ENCODE measurements at regions not wholly inside any gene's neighbourhood (a gene's known extent, or its start where the extent isn't known, plus 50 kb on each side); places are given as distances from the start of the nearest gene placed in this dataset.
"Not testable (repeated sequence)": the region's sequence is repeated elsewhere in the genome, so short reads cannot be mapped to it uniquely, and the experiment has no call there.

DNA sequence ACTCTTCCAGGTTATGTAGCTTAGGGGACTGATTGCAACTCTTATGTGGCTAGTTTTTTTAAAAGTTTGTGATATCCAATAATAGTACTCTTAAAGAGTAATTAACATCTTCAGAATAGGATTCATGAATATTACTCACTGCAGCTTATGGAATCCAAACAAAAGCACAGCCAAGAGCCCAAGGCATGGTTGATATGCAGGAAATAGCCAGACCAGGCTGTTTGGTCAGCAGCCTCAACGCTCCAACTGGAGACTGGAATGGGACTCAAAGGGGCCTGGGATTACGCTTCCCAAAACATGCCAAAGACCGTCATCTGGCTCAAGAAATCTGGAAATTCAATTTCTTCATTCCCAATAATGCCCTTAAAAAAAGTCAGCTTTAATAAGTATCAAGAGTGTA, 268.6 kb downstream of the SEC61B start:
- no peak for DNase-seq

DNA sequence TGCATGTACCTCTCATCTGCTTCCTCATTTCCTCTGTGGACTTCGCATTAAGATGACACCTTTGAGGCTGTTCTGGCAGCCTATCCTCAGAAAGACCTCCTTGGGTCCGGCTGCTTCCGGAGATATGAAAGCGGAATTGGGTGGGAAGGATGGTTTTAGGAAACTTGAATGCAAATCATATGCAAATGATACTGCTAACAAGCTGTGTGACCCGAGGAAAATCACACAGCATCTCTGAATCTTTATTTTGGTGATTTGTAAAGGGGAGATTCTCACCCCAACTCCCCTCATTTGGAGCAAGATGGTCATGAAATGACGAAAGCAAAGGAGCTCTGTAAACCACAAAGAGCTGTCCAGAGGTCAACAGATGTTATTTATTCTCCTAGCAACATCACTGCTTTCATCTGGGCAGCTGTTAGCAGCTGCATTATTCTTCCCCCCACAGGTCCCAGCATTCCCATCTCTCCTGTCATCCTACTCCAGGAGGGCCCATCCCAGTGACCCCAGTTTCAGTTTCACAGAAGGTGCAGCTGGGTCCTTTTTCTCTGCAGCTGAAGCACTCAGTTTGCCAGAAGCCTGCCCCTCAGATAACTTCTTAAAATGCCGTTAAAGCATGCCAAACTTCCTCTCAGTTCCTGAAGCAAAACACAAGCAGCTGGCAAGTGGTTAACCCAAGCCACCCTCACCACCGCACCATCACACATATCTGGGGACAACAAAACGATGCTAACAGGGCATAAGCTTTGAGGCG, 269.5 kb downstream of the SEC61B start:
- DNase-seq, result peak; percentile 52

DNA sequence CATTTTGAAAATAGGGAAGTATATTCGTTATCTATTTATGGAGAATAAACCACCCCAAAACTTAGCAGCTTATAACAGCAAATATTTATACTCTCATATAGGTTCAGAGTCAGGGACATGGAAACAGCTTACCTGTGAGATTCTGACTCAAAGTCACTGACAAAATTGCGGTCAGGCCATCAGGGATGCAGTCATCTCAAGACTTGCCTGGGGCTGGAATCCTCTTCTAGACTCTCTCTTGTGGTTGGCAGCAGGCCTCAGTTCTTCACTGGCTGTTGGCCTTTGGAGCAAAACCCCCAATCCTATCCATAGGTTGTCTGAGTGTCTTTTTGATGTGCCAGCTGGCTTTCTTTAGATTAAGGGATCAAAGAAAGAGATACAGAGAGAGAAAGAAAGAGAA, 275.6 kb downstream of the SEC61B start:
- DNase-seq, result no peak

DNA sequence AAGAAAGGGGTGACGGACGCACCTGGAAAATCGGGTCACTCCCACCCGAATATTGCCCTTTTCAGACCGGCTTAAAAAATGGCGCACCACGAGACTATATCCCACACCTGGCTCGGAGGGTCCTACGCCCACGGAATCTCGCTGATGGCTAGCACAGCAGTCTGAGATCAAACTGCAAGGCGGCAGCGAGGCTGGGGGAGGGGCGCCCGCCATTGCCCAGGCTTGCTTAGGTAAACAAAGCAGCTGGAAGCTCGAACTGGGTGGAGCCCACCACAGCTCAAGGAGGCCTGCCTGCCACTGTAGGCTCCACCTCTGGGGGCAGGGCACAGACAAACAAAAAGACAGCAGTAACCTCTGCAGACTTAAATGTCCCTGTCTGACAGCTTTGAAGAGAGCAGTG, 276.9 kb downstream of the SEC61B start:
- not testable (repeated sequence) for DNase-seq

DNA sequence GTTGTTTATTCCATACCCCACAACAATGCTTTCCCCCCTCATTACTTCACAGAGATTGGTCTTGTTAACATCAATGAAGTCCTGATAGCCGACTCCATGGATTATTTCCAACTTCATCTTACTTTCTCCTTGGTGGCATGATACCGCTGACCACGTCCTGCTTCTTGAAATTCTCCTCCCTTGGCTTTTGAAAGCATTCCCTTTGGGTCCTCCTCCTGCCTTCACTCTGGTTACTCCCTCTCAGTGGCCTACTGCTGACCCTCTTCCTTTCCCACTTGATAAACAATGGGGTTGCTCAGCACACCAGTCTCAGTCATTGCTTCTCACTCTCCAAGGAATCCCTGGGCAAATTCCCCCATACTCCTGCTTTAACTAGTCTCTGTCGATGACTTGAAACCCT, 283.9 kb downstream of the SEC61B start:
- DNase-seq, result no peak

DNA sequence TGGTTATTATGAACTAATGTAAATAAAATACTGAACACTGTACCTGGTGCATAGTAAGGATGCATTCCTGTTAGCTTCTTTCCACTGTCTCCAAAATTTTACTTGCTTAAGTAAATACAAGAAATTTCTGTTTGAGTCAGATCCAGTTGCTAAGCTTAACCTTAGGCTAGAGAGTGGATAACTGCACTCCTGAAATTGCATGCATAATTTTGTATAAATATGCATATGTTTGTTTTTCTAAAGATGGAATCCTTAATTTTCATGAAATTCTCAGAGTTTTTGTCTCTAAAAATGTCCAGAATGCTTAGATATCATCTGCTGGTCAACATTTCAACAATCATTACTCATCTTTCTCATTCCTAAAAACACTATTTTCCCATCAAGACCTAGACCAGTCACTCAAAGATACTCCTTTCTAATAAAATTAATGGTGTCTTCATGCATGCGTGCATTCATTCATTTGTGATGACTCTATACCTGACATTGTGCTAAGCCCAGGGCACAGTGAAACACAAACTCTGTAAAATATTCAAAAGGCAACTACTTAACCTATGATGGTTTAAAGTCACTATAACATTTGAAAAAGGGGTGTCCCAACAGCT, 284.8 kb downstream of the SEC61B start:
- DNase-seq, result no peak

DNA sequence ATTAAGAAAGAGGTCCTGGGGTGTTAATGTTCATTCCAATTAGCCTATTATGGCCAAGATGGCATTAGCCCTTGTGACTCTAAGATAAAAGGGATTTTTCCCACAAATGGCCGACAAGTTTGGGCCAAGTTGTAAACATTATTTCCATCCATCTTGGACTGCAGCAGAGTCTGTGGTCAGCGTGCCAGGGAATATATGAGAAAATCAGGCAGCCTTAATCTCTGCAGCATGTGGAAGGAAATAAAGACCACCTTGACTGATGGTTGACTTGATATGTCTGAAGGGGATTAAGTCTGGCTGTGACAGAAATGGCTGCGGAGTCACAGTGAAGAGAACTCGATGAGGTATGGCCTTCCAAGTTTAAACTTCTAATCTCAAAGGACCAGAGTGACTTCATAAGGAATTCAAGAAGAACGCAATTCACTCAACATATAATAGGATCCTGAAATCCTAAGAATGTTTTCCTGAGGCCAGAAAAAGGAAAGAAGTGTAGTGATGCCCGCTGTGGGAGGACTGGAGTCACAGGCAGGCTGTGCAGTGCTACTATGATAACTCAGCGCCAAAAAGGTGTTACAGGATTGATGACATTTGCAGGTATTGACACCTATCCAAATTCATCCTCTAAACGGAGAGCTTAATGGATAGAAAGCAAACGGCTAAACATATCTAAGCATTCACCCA, 287.1 kb downstream of the SEC61B start:
- peak; percentile 35 for DNase-seq

DNA sequence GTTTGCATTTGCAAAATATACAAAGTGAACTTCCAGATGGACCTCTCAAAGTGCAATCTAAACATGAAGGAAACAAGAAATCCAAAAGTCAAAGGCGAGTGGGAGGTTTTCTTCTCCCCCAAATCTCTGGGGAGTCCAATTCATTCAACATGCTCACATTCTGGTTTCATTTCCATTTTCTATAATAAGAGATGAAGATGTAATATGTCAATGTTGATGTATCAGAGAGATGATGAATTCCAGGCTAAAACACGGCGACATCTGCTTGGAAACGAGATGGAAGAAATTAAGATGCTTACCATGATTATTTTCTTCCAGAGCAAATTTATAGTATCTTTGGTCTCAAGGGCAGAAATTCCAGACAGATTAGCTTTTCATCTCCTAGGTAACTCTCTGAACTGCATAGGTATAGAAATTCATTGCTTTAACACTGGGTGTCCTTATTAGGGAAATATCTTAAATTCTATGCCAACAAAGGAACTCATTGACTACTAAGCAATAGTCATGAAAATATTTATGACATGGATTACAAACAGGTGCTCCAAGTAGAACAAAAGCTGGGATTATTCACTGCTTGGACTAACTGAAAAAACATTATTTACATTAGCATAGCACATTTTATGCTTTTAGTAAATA, 287.9 kb downstream of the SEC61B start:
- no peak for DNase-seq

DNA sequence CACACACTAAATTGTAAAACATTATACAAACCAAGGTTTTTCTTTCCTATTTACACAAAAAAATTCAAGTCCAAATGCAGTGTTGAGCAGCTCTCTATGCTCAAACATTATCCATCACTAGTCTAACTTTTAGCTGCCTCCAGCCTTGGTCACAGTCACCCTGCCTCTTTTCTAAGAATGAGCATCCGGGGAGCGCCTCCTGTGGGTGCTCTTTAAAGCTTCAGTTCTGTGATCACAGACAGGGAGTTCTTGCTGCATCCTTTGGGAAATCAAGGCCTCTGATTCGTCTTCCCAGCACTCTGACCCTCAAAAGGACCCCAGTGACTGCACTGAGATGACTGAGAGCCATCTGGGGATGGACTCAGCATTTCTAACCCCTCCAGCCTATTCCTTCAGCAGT, 289.6 kb downstream of the SEC61B start:
- DNase-seq, result no peak

DNA sequence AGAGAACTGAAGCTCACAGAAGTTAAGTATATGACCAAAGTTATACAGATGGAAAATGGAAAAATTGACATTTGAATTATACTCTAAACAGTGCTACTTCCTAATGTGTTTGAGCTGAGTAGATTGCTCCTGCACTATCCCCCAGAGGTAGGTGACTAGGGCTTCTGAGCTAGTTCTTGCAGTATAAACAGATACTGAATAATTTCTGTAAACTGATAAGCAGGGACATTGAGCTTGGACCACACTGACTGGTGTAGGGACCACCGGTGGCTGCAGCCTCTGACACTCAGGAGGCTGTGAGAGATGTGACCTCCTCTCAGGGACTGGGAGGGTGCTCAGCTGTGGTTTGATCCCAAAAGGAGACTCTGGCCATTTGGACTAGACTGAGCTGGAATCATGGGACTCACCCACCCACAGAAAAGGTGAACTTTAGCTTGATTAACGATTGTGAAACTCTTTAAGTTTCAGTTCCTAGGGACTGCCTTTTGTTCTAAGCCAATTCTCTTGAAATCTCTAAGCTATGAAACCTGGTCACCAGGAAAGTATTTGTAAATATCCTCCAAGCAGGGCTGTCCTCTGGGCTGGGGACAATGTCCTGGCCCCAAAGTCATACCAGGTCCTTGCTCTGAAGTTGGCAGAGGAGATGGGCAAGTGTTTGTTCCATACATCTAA, 291.5 kb downstream of the SEC61B start:
- no peak for DNase-seq

DNA sequence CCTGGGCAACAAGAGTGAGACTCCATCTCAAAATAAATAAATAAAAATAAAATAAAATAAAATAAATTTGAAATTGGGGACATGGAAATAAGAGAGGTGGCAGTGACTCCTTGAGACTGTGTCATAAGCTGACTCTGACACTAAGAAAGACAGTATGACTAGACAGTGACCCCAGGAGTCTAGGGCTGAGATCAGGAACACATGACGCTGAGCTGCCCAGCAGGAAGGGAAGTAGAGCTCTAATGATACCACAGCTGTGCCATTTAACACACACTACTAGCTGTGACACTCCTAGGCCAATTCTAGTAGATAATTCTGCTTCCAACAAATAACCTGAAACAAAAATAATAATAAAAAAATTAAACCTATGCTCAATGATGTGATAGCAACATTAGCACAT, 293.0 kb downstream of the SEC61B start:
- no peak for DNase-seq

DNA sequence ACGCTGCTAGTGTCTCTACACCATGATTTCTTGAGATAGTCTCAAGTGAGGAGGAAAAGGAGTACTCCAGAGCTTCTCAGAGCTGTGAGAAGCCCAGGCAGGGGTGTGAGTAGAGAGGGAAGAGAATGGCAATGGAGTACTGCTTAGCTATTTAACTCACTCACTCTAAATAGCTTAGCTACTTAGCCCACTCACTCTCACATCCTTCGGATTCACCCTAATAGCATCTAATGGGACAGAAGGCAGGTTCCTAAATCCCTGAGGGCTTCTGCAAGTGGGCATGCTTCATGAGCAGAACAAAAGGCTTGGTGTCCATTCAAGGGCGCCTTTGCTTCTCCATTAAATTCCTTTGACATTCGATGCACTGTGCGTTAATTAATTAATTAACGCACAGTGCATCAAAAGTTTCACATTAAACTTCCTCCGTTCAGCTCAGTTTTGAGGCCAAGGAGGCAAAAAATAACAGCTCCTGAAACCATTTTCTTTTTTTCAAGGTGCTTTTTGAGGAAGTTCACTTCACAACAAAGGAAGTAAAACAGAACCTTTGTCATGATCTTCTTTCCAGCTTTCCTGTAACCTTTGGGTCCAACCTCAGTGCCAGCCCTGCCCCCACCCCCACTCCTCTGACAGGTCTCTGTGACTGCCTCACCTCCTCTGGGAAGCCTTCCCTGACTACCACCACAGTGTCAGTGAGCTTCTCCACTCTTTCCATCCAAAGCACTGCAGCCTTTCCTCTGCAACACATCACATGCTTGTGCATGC, 294.0 kb downstream of the SEC61B start:
- no peak for DNase-seq

DNA sequence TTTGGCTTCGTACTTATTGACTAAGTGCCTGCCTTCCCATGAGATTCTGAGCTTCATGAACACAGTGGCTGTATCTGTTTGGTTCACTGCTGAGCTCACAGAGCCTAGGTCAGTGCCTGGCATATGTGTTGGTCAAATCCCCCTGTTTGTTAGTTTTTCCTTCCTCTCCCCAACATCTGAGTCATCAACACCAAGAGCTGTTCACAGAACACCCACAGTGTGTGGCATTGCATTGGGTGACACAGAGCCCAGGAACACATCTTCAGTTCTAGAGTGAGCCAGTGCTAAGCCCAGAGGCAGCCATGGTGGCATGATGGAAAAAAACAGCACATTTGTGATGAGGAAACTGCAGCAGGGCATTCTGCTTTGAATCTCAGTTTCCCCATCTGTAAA, 294.6 kb downstream of the SEC61B start:
- DNase-seq, result no peak

DNA sequence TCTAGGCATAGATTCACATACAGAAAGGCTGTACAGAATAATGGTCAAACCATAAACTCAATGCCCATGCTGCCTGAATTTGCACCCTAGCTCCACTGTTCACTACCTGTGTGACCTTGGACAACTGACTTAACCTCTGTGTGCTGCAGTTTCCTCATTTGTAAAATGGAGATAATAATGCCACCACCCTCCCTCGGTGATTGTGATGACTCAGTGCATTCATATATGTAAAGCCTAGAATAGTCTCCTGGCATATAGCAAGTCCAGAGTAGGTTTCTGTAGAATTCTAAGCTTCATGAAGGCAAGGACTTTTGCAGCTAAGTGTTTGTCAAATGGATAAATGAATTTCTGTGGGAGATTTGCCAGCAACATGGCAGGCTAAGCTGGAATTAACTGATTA, 297.8 kb upstream of the NR4A3 start:
- DNase-seq, result no peak

DNA sequence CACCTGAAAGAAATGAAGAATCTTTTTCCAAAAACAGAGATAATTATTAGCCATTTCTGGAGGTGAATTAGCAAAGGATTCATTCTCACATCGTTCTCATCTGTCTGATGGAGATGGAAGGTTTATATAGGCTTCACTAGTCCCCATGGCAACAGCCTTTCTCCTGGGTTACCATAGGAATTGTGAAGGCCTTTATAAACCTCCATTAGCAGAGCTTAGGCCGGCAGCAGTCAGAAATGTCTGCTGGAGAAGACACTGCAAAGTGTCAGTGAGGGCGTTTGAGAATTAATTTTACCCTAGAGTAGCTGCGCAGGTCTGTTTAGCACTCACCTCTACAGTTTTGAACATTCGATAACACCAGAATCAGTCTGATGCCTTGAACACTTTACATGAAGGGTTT, 290.4 kb upstream of the NR4A3 start:
- DNase-seq, result no peak

DNA sequence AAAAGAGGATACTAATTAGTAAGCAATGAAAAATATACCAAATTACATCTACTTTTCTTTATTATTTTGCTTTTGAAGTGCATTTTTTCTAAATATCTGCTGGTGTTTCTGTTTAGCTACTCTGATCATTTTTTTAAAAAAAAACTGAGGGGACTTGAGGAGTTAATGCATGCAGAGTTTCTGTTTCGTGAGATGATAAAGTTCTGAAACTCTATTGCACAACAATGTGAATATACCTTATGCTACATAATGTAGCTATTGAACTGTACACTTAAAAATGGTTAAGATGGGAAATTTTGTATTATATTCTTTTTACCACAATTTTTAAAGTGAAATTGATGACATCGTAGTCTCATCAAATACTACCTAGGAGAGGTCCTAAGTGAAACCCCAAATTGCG, 288.3 kb upstream of the NR4A3 start:
- DNase-seq, result no peak

DNA sequence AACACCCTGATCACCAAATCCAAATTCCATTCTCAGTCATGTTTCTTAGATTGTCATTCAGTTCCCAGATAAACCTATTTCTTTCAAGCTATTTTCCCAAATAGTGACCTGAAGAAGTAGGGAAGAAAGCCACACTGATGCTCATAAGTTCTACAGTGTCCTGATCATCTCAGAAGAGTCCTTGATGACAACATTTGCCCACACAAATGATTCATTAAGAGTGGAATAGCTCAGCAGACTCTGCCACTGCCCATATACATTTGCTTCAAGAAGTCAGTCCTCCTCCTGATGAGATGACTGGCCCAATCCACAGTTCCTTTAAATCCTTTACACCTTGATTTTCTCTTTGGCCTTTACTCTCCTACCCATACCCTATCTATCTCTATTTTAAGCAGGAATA, 283.7 kb upstream of the NR4A3 start:
- no peak for DNase-seq

DNA sequence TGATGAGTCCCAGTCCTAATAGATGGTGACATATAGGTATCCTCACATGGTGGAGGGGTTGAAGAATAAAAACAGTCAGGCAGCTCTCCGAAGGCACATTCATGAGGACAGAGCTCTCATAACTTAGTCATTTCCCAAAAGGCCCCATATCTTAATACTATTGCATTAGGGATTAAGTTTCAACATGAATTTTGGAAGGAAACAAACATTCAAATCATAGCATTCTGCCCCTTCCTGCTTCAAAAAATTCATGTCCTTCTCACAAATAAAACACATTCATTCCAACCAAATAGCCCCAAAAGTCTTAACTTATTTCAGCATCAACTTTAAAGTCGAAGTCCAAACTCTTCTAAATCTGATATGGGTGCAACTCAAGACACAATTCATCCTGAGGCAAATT, 277.2 kb upstream of the NR4A3 start:
- no peak for DNase-seq

DNA sequence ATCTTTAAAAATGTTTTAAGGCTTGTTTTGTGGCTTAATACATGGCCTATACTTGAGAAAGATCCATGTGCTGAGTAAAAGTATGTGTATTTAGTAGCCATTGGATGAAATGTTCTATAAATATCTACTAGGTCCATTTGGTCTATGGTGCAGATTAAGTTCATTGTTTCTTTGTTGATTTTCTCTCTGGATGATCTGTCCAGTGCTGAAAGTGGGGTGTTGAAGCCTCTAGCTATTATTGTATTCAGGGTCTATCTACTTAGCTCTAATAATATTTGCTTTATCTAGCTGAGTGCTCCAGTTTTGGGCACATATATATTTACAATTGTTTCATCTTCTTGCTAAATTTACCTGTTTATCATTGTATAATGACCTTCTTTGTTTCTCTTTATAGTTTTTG, 272.2 kb upstream of the NR4A3 start:
- no peak for DNase-seq

DNA sequence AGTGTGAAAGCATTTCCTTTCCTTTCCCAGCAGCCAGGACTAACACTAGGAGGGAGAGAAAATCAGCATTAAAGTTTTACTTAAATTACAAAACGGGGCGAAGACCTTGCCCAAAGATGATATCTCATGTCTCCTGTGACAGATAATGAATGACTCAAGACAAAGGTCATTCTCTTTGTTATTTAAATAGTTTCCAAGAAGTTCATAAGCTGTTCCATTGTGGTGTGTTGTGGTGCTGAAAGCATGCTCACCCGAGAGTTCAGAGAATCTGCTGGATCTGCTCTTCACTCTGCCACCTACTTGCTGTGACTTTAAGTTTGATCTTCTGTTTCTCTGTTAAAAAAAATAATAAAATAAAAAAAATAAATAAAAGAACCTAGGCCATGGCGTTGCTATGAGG, 265.9 kb upstream of the NR4A3 start:
- no peak for DNase-seq

DNA sequence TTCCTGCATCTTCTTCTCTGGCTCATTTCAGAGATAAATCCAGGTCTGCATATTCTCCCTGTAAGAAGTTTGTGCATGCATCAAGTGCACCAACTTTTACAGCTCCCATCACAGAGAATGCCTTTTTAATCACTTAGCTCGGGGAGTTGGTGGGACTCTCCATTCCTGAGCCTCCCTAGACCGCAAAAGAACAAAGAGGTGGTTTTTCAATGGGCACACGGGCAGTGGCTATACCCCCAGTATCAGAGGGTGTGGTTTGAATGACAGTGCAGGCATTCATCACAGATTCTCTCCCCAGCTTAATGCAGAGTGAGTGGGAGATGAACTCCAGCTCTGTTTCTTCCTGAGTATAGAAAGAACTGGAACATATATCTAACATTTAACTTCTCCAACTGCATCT, 264.7 kb upstream of the NR4A3 start:
- DNase-seq, result no peak

DNA sequence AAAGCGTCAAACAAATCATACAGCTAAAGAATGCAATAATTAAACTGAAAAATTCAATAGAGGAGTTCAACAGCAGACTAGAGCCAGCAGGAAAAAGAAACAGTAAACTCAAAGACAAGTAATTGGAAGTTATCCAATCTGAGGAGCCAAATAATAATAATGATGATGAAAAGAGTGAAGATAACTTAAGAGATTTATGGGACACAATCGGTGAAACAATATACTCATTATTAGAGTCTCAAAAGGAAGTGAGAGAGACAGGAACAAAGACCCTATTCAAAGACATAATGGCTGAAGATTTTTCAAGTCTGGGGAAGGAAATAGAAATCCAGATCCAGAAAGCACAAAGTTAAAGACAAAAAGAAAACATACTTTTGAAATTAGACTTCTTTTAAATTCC, 263.9 kb upstream of the NR4A3 start:
- DNase-seq, result no peak

DNA sequence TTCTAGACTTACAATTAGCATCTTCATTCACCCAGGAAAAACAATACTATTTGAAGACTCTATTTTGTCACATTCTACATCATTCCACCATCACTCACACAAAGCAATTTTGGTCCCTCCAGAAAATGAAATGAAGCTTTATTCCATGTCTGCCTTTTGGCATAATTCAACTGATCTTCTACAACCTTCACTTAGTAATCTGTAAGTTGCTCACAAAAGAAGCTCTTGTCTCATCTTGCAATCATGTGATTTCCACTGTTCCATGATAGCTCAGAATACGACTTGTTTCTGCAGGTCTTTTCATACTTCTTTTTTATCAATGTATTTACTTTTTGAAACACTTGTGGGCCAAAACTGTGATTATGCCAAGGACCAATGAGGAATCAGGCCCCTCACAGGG, 261.9 kb upstream of the NR4A3 start:
- no peak for DNase-seq

Data from left hindlimb (tissue), 1 donor.